ELR (cell line): ENCODE measurements at regions not wholly inside any gene's neighbourhood (a gene's known extent, or its start where the extent isn't known, plus 50 kb on each side); places are given as distances from the start of the nearest gene placed in this dataset.

Source experiments
- DNase-seq: peaks from one replicate; pipeline ENCODE4 v3.0.0-alpha.2; 2015; ENCODE audit warnings: low read depth

- DNase-seq = no peak
Observed at GRCh38 chr1:226490426-226490809, 58.1 kb upstream of the STUM start.

GRCh38 chr1:226491093-226491850, 57.3 kb upstream of the STUM start:
- DNase-seq = no peak

GRCh38 chr1:226492426-226493137, 56.0 kb upstream of the STUM start:
- DNase-seq = no peak

- no peak for DNase-seq
Observed at GRCh38 chr1:226494092-226494609, 54.4 kb upstream of the STUM start.

DNA sequence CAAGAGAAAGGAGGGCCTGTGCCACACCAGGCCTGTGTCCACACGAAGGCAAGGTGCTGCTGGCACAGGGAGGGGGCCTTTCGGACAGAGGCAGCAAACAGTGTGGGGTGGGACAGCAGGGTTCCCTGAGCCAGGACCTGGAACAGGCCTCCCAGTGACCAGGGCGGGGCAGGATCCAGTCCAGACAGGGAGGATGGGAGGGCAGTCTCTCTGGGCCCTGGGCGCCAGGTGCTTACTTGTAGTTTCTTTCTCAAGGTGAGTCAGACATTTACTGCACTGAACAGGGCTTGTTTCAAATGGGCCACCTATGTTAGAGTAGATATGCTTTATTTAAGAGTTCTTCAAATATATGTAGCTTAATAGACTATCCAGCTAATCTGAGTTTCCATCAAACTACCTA, 52.8 kb upstream of the STUM start:
- no peak for DNase-seq

- DNase-seq = no peak
Observed at GRCh38 chr1:226496453-226497015, 52.0 kb upstream of the STUM start.

- no peak for DNase-seq
Observed at GRCh38 chr1:226497276-226497833, 51.2 kb upstream of the STUM start.

GRCh38 chr1:226497991-226498639, 50.4 kb upstream of the STUM start:
- DNase-seq = no peak

- no peak for DNase-seq
Observed at GRCh38 chr1:226498640-226499008, 49.9 kb upstream of the STUM start.
